ENCODE measurements at regions not wholly inside any gene's neighbourhood (a gene's known extent, or its start where the extent isn't known, plus 50 kb on each side); places are given as distances from the start of the nearest gene placed in this dataset.
A peak's percentile ranks its signal among the peaks of the same experiment; 100 is the strongest.

- no TSS peak for BruUV-seq (replicated peaks)
- TF ChIP-seq EZH2 (IDR thresholded peaks at IDR 0.05; ENCODE audit: borderline replicate concordance, low read depth, low read length, poor library complexity, severe bottlenecking) (no peak), CTCF (conservative IDR thresholded peaks at IDR 0.05; ENCODE audit: low read depth, low read length) (0 out of 2 replicates have a peak, but pooled peaks have one; percentile 16)
- ChIA-PET POLR2A (ENCODE audit: low non-redundant PET) (no interaction called here), CTCF (interaction anchor here (0.6 to 1.1 kb wide), 2 partner anchors 232 to 655 kb away, joined by 3 to 6 read pairs; no protein-coding TSS in a partner anchor)
- H3K27ac ChIP-seq (ENCODE audit: low read depth, low read length, poor library complexity, severe bottlenecking) = peak overlapping the region; percentile 76
- intact Hi-C loops (cut with micrococcal nuclease; ENCODE audit: unreplicated experiment) = loop anchor here (2.0 kb wide), 1 partner anchor 79 kb away; no protein-coding TSS in a partner anchor
- H3K9me3 ChIP-seq (ENCODE audit: low read depth, low read length, poor library complexity, severe bottlenecking) = no peaks in the 10 kb centered on the region
- H3K27me3 ChIP-seq (replicated peaks; ENCODE audit: insufficient read depth, low read depth, low read length, poor library complexity) = no peaks in the 10 kb centered on the region
- peak; percentile 92 for DNase-seq (ENCODE audit: low spot score)
- H3K36me3 ChIP-seq (ENCODE audit: insufficient read depth, low read length, poor library complexity, severe bottlenecking) = no peaks in the 10 kb centered on the region
- H3K4me3 ChIP-seq (ENCODE audit: low read depth, low read length, poor library complexity, severe bottlenecking) = no peak overlapping the region
- H3K4me1 ChIP-seq (ENCODE audit: insufficient read depth, low read length, poor library complexity, severe bottlenecking) = peaks cover 47% of the 10 kb centered on the region
Observed at GRCh38 chr6:124881898-124882578, 80.2 kb upstream of the RNF217 start.

- Histone ChIP-seq H3K36me3 (ENCODE audit: insufficient read depth, low read length, poor library complexity, severe bottlenecking) (no peaks in the 10 kb centered on the region), H3K27me3 (replicated peaks; ENCODE audit: insufficient read depth, low read depth, low read length, poor library complexity) (no peaks in the 10 kb centered on the region), H3K4me1 (ENCODE audit: insufficient read depth, low read length, poor library complexity, severe bottlenecking) (peaks cover 53% of the 10 kb centered on the region), H3K27ac (ENCODE audit: low read depth, low read length, poor library complexity, severe bottlenecking) (peak overlapping the region; percentile 76), H3K9me3 (ENCODE audit: low read depth, low read length, poor library complexity, severe bottlenecking) (no peaks in the 10 kb centered on the region), H3K4me3 (ENCODE audit: low read depth, low read length, poor library complexity, severe bottlenecking) (peak overlapping the region; percentile 7)
- no TSS peak for BruUV-seq (replicated peaks)
- ChIA-PET CTCF (no interaction called here), POLR2A (ENCODE audit: low non-redundant PET) (no interaction called here)
- 0 out of 2 replicates have a peak, but pooled peaks have one; percentile 11 for TF ChIP-seq CTCF (conservative IDR thresholded peaks at IDR 0.05; ENCODE audit: low read depth, low read length)
- TF ChIP-seq EZH2 (IDR thresholded peaks at IDR 0.05; ENCODE audit: borderline replicate concordance, low read depth, low read length, poor library complexity, severe bottlenecking) = no peak
- DNase-seq (ENCODE audit: low spot score) = peak; percentile 90
- intact Hi-C loops (cut with micrococcal nuclease; ENCODE audit: unreplicated experiment) = loop anchor here (2.0 kb wide), 1 partner anchor 78 kb away; no protein-coding TSS in a partner anchor
Observed at GRCh38 chr6:124882579-124883393, 79.5 kb upstream of the RNF217 start.

GRCh38 chr6:124885171-124885570 lies 77.1 kb upstream of the RNF217 start:
- POLR2A ChIA-PET (ENCODE audit: low non-redundant PET) = interaction anchor here (0.5 kb wide), 1 partner anchor 95 kb away, joined by 3 read pairs; no protein-coding TSS in a partner anchor
- peaks cover 73% of the 10 kb centered on the region for H3K4me1 ChIP-seq (ENCODE audit: insufficient read depth, low read length, poor library complexity, severe bottlenecking)
- H3K4me3 ChIP-seq (ENCODE audit: low read depth, low read length, poor library complexity, severe bottlenecking) = no peak overlapping the region
- H3K27ac ChIP-seq (ENCODE audit: low read depth, low read length, poor library complexity, severe bottlenecking) = no peak overlapping the region
- H3K9me3 ChIP-seq (ENCODE audit: low read depth, low read length, poor library complexity, severe bottlenecking) = no peaks in the 10 kb centered on the region
- no peaks in the 10 kb centered on the region for H3K36me3 ChIP-seq (ENCODE audit: insufficient read depth, low read length, poor library complexity, severe bottlenecking)
- no TSS peak for BruUV-seq (replicated peaks)
- TF ChIP-seq CTCF (conservative IDR thresholded peaks at IDR 0.05; ENCODE audit: low read depth, low read length) (no peak), EZH2 (IDR thresholded peaks at IDR 0.05; ENCODE audit: borderline replicate concordance, low read depth, low read length, poor library complexity, severe bottlenecking) (no peak)
- intact Hi-C loops (cut with micrococcal nuclease; ENCODE audit: unreplicated experiment) = no loop called here
- CTCF ChIA-PET = no interaction called here
- no peaks in the 10 kb centered on the region for H3K27me3 ChIP-seq (replicated peaks; ENCODE audit: insufficient read depth, low read depth, low read length, poor library complexity)
- DNase-seq (ENCODE audit: low spot score) = peak; percentile 18
